SK-MEL-5 (cell line): ENCODE measurements at regions not wholly inside any gene's neighbourhood (a gene's known extent, or its start where the extent isn't known, plus 50 kb on each side); places are given as distances from the start of the nearest gene placed in this dataset.
"Not testable (repeated sequence)": the region's sequence is repeated elsewhere in the genome, so short reads cannot be mapped to it uniquely, and the experiment has no call there.

ENCODE experiments used
- DNase-seq: peaks from one replicate; pipeline ENCODE4 v3.0.0-alpha.2; 2016; ENCODE audit warnings: low read depth, low spot score
- in situ Hi-C: cut with HindIII; loops from 2 replicates; pipeline ENCODE4 v1.10.0; 2016; ENCODE audit warnings: low sequenced_read_pairs, high pct_unique_total_duplicates, low pct_unique_long_range_greater_than_20kb

DNA sequence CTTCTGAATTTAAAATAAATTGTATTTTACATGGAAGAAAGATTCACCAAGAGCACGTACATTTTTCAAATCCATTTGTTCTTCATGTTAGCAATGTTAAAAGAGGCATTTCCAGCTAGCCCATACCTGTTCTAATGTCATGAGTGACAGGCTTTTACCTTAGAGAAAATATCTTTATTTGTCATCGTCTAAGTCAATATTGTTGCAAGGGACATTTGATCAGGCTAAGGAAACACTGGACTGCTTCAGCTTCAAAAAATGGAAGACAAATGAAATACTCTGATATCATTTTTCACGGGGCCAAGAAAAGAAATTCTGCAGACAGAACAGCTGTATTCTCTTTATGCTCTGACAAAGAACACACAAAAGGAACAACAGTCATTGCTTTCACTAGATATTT, 207.7 kb downstream of the RCHY1 start:
- no peak for DNase-seq
- in situ Hi-C loops, result no loop called here

GRCh38 chr4:75302648-75303047, 211.6 kb downstream of the RCHY1 start:
- in situ Hi-C loops, result no loop called here
- no peak for DNase-seq

DNA sequence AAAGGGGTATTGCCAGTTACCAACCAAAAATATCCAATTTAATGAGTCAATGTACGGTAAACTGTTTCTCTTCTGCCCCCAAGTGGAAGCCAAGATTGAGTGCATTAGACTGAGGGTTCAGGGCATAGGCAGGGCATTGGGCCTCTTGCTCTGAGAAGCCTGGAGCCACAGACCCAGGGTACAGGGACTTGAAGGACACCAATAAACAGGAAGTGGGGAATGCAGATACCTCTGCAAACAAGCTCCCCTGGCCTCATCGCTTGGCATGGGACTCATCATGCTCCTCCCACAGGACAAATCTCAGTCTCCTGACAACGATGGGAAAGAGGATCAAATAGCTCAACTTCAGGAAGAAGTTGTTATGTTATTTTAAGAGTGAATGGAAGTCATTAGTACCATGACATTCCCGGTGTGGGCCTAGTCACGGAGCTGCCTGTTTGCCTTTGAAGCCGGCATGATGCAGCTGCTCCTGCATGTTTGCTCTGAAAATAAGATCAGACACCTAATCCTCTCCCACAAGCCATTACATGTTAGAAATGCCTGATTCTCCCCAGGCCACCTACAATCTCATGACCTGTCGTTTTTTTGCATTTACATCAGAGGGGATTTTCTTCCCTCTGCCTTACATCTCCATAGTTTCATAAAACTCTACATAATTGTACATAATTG, 224.2 kb downstream of the RCHY1 start:
- in situ Hi-C loops, result no loop called here
- peak; percentile 69 for DNase-seq

GRCh38 chr4:75287738-75288517, 226.3 kb downstream of the RCHY1 start:
- in situ Hi-C loops, result no loop called here
- no peak for DNase-seq

GRCh38 chr4:75285837-75286236, 228.4 kb downstream of the RCHY1 start:
- no peak for DNase-seq
- in situ Hi-C loops, result no loop called here

DNA sequence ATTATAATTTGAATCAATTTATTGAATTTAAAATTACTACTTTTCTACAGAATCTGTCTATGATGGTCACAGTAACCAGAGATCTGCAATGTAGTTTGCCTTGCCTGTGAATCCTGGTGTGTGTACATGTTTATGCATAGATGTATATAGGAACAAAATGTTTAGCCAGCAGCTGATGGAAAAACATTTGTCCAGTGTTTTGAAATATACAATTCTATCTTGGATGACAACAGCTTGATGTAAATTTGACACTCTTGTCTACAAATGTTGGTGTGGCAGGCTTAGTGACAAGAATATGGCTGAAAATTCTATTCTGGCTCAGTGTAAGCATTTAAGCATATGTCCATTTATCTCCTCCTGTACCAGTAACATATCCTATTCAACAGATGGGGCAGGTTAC, 229.4 kb downstream of the RCHY1 start:
- DNase-seq, result no peak
- in situ Hi-C loops, result no loop called here

DNA sequence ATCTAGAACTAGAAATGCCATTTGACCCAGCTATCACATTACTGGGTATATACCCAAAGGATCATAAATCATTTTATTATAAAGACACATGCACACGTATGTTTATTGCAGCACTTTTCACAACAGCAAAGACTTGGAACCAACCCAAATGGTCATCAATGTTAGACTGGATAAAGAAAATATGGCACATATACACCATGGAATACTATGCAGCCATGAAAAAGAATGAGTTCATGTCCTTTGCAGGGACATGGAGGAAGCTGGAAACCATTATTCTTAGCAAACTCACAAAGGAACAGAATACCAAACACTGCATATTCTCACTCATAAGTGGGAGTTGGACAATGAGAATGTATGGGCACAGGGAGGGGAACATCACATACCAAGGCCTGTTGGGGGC, 233.7 kb downstream of the RCHY1 start:
- DNase-seq, in situ Hi-C loops: not testable (repeated sequence)

GRCh38 chr4:75259306-75259705, 254.9 kb downstream of the RCHY1 start:
- DNase-seq, result no peak
- in situ Hi-C loops, result no loop called here

GRCh38 chr4:75255261-75255660, 258.9 kb downstream of the RCHY1 start:
- no peak for DNase-seq
- in situ Hi-C loops, result no loop called here

GRCh38 chr4:75254745-75255144, 259.5 kb downstream of the RCHY1 start:
- no peak for DNase-seq
- in situ Hi-C loops, result no loop called here

DNA sequence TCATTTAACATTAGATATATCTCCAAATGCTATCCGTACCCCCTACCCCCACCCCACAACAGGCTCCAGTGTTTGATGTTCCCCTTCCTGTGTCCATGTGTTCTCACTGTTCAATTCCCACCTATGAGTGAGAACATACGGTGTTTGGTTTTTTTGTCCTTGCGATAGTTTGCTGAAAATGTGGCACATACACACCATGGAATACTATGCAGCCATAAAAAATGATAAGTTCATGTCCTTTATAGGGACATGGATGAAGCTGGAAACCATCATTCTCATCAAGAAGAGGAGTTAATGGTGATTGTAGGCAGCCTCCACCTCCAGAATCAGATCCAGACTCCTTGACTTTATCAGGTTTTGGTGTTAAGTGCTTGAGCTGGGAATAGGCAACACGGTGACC, 261.1 kb downstream of the RCHY1 start:
- DNase-seq, in situ Hi-C loops: not testable (repeated sequence)

DNA sequence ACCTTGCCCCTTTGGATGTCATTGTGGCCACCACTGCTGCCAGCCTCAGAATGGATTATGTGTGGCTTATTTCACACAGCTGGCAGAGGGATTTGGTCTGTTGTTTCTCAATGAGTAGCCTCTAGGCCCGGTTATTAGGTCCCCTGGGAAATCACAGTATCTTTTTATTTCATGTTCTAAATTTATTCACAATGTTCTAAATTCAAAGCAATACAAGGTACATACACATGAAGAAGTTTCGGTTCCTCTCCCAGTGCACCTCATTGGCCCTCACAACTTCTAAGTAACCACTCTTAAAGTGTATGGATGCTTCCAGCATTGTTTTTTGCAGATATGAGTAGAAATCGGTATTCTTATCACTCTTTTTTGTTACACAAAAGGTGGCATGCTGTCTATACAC, 262.7 kb downstream of the RCHY1 start:
- in situ Hi-C loops, result no loop called here
- no peak for DNase-seq

- in situ Hi-C loops, result no loop called here
- no peak for DNase-seq
Observed at GRCh38 chr4:75249739-75250138, 264.5 kb downstream of the RCHY1 start.

- in situ Hi-C loops, result no loop called here
- peak; percentile 77 for DNase-seq
Observed at GRCh38 chr4:75248770-75249407, 265.3 kb downstream of the RCHY1 start.

DNA sequence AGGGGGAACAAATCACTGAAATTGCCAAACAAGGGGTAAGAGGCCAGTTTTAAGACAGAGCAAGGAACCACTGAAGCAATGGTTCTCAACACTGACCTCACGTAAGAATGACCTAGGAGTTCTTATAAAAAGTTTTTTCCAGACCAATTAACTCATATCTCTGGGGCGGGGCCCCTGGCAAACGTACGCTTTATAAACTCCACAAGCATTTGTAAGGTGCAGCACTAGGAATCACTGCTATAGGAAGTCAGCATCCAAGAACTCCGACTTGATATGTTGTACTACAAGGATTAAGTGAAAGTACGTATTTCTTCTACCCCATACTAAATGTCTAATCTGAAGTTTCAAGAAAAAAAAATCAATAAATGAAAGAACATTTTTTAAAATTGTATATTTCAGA, 269.9 kb downstream of the RCHY1 start:
- DNase-seq, result no peak
- in situ Hi-C loops, result no loop called here

GRCh38 chr4:75243570-75243969, 270.6 kb downstream of the RCHY1 start:
- in situ Hi-C loops, result no loop called here
- DNase-seq, result peak; percentile 70

- DNase-seq, result no peak
- in situ Hi-C loops, result no loop called here
Observed at GRCh38 chr4:75235359-75235951, 278.7 kb downstream of the RCHY1 start.

- peak; percentile 10 for DNase-seq
- in situ Hi-C loops, result no loop called here
Observed at GRCh38 chr4:75232546-75232945, 281.7 kb downstream of the RCHY1 start.
